ENCODE measurements at regions not wholly inside any gene's neighbourhood (a gene's known extent, or its start where the extent isn't known, plus 50 kb on each side); places are given as distances from the start of the nearest gene placed in this dataset.
A peak's percentile ranks its signal among the peaks of the same experiment; 100 is the strongest.
"Not testable (repeated sequence)": the region's sequence is repeated elsewhere in the genome, so short reads cannot be mapped to it uniquely, and the experiment has no call there.

- FAIRE-seq; H3K9me3 ChIP-seq (replicated peaks; ENCODE audit: control insufficient read depth, insufficient read depth, low read length); H3K79me2 ChIP-seq (ENCODE audit: control insufficient read depth, insufficient read depth, low read length); H2AFZ ChIP-seq (ENCODE audit: control insufficient read depth, low read depth, low read length); ATAC-seq; H3K27ac ChIP-seq (ENCODE audit: control insufficient read depth, insufficient read depth); BruUV-seq (replicated peaks); H3K4me1 ChIP-seq (ENCODE audit: control insufficient read depth, insufficient read depth, low read length); POLR2A ChIA-PET; H4K20me1 ChIP-seq (ENCODE audit: control insufficient read depth, insufficient read depth); H3K4me3 ChIP-seq; H3K27me3 ChIP-seq (replicated peaks in 1 of 2; ENCODE audit: control insufficient read depth in 2 of 2, insufficient read depth in 2 of 2, low read length in 1 of 2); H3K9ac ChIP-seq (ENCODE audit: control insufficient read depth, insufficient read depth, low read length); in situ Hi-C loops (cut with MboI); H3K36me3 ChIP-seq (ENCODE audit: control insufficient read depth in 2 of 2, insufficient read depth in 2 of 2, low read length in 1 of 2); DNase-seq (ENCODE audit: low read depth, low spot score); intact Hi-C loops (cut with micrococcal nuclease; ENCODE audit: unreplicated experiment); RAD21 ChIA-PET (ENCODE audit: unreplicated experiment); H3K4me2 ChIP-seq (ENCODE audit: control insufficient read depth, insufficient read depth): not testable (repeated sequence)
- whole genome bisulfite sequencing (ENCODE audit: insufficient coverage, insufficient replicate concordance, low lambda C conversion rate, missing lambda C conversion rate) = 37% methylated on average over 5 of the region's 5 CpGs
- CTCF ChIA-PET = interaction anchor here (1.2 kb wide), 1 partner anchor 174 kb away, joined by 3 read pairs; no protein-coding TSS in a partner anchor
- SMC1A ChIA-PET (ENCODE audit: uncharacterized antibody, unreplicated experiment) = interaction anchor here (1.6 kb wide), 1 partner anchor 10 kb away, joined by 3 read pairs; no protein-coding TSS in a partner anchor
- TF ChIP-seq, protein P1, sequence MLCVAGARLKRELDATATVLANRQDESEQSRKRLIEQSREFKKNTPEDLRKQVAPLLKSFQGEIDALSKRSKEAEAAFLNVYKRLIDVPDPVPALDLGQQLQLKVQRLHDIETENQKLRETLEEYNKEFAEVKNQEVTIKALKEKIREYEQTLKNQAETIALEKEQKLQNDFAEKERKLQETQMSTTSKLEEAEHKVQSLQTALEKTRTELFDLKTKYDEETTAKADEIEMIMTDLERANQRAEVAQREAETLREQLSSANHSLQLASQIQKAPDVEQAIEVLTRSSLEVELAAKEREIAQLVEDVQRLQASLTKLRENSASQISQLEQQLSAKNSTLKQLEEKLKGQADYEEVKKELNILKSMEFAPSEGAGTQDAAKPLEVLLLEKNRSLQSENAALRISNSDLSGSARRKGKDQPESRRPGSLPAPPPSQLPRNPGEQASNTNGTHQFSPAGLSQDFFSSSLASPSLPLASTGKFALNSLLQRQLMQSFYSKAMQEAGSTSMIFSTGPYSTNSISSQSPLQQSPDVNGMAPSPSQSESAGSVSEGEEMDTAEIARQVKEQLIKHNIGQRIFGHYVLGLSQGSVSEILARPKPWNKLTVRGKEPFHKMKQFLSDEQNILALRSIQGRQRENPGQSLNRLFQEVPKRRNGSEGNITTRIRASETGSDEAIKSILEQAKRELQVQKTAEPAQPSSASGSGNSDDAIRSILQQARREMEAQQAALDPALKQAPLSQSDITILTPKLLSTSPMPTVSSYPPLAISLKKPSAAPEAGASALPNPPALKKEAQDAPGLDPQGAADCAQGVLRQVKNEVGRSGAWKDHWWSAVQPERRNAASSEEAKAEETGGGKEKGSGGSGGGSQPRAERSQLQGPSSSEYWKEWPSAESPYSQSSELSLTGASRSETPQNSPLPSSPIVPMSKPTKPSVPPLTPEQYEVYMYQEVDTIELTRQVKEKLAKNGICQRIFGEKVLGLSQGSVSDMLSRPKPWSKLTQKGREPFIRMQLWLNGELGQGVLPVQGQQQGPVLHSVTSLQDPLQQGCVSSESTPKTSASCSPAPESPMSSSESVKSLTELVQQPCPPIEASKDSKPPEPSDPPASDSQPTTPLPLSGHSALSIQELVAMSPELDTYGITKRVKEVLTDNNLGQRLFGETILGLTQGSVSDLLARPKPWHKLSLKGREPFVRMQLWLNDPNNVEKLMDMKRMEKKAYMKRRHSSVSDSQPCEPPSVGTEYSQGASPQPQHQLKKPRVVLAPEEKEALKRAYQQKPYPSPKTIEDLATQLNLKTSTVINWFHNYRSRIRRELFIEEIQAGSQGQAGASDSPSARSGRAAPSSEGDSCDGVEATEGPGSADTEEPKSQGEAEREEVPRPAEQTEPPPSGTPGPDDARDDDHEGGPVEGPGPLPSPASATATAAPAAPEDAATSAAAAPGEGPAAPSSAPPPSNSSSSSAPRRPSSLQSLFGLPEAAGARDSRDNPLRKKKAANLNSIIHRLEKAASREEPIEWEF (IDR thresholded peaks at IDR 0.05; ENCODE audit: insufficient replicate concordance, low read depth, low read length) = peak; percentile 38
- TF ChIP-seq NBN (IDR thresholded peaks at IDR 0.05) = 0 out of 2 replicates have a peak, but pooled peaks have one; percentile 62
- peak; percentile 40 for TF ChIP-seq MEF2B (IDR thresholded peaks at IDR 0.05; ENCODE audit: partially characterized antibody, poor library complexity, severe bottlenecking)
- 0 out of 2 replicates have a peak, but pooled peaks have one; percentile 36 for TF ChIP-seq ATF7 (IDR thresholded peaks at IDR 0.05; ENCODE audit: low read depth)
- peak; percentile 60; the same call in 1 of the 2 replicates for TF ChIP-seq BMI1 (IDR thresholded peaks at IDR 0.05; ENCODE audit: borderline replicate concordance)
- TF ChIP-seq, protein P2, sequence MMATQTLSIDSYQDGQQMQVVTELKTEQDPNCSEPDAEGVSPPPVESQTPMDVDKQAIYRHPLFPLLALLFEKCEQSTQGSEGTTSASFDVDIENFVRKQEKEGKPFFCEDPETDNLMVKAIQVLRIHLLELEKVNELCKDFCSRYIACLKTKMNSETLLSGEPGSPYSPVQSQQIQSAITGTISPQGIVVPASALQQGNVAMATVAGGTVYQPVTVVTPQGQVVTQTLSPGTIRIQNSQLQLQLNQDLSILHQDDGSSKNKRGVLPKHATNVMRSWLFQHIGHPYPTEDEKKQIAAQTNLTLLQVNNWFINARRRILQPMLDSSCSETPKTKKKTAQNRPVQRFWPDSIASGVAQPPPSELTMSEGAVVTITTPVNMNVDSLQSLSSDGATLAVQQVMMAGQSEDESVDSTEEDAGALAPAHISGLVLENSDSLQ (IDR thresholded peaks at IDR 0.05) = peak; percentile 36; the same call in 1 of the 2 replicates
- 0 out of 2 replicates have a peak, but pooled peaks have one; percentile 27 for TF ChIP-seq RELB (IDR thresholded peaks at IDR 0.05; ENCODE audit: low read depth)
- peak; percentile 37; the same call in 1 of the 2 replicates for TF ChIP-seq ZBTB40 (IDR thresholded peaks at IDR 0.05; ENCODE audit: borderline replicate concordance)
Observed at GRCh38 chr3:86389759-86390158, 601.2 kb downstream of the VGLL3 start.
